PC-9 (cell line): ENCODE measurements at regions not wholly inside any gene's neighbourhood (a gene's known extent, or its start where the extent isn't known, plus 50 kb on each side); places are given as distances from the start of the nearest gene placed in this dataset.

Experiments
- BruUV-seq: library from RNA; stranded (reverse); fragments of 400-500 nt; replicated peaks from 2 replicates; lab custom pipeline; 2021; lab: Mats Ljungman, UMichigan
- CTCF ChIA-PET: fragments of 300-600 bp; sonication (Branson Sonifier 250); formaldehyde crosslinking; loops from one replicate; lab custom pipeline; 2022; ENCODE audit warnings: antibody characterized with exemption; lab: Charles Lee
- POLR2A ChIA-PET: fragments of 300-600 bp; sonication (Branson Sonifier 250); formaldehyde crosslinking; loops from one replicate; lab custom pipeline; 2022; ENCODE audit warnings: antibody characterized with exemption; ENCODE audit not compliant: unreplicated experiment; lab: Charles Lee
- DNase-seq, 2 experiments: peaks; one replicate each; pipeline versions ENCODE4 v3.0.0 to v3.0.0-alpha.2; 2015 to 2022; ENCODE audit warnings: mixed read lengths in 1 of 2
- H2AFZ ChIP-seq: fragments of 200-600 bp; sonication (generic); 2 replicates; pipeline ENCODE4 v1.8.1; 2017; ENCODE audit warnings: antibody characterized with exemption
- H3F3A ChIP-seq: fragments of 200-600 bp; sonication (generic); 2 replicates; pipeline ENCODE4 v1.8.1; 2017; ENCODE audit warnings: antibody characterized with exemption, mild to moderate bottlenecking, low read depth; ENCODE audit not compliant: insufficient read depth
- H3K27ac ChIP-seq: fragments of 200-600 bp; sonication (generic); 2 replicates; pipeline ENCODE4 v1.6.1; 2016; ENCODE audit warnings: mixed run types
- H3K27me3 ChIP-seq: fragments of 200-600 bp; sonication (generic); 2 replicates; pipeline ENCODE4 v1.6.1; 2016; ENCODE audit warnings: low read depth, mixed run types; ENCODE audit not compliant: insufficient read depth
- H3K36me3 ChIP-seq: fragments of 200-600 bp; sonication (generic); 2 replicates; pipeline ENCODE4 v1.6.1; 2016; ENCODE audit warnings: low read depth, mixed run types
- H3K4me1 ChIP-seq: fragments of 200-600 bp; sonication (generic); replicated peaks from 2 replicates; pipeline ENCODE4 v1.6.1; 2016; ENCODE audit warnings: mixed run types; ENCODE audit not compliant: insufficient read depth
- H3K4me2 ChIP-seq: fragments of 200-600 bp; sonication (generic); 2 replicates; pipeline ENCODE4 v1.6.1; 2017; ENCODE audit warnings: mixed run types
- H3K4me3 ChIP-seq: fragments of 200-600 bp; sonication (generic); 2 replicates; pipeline ENCODE4 v1.6.1; 2016; ENCODE audit warnings: mixed run types
- H3K79me2 ChIP-seq: fragments of 200-600 bp; sonication (generic); 2 replicates; pipeline ENCODE4 v1.6.1; 2017; ENCODE audit warnings: low read depth, mixed run types
- H3K9me2 ChIP-seq: fragments of 200-600 bp; sonication (generic); 2 replicates; pipeline ENCODE4 v1.8.1; 2017; ENCODE audit warnings: mild to moderate bottlenecking; ENCODE audit not compliant: insufficient read depth
- H3K9me3 ChIP-seq: fragments of 200-600 bp; sonication (generic); 2 replicates; pipeline ENCODE4 v1.8.1; 2016; ENCODE audit warnings: low read depth; ENCODE audit not compliant: insufficient read depth
- H4K20me1 ChIP-seq: fragments of 200-600 bp; sonication (generic); 2 replicates; pipeline ENCODE4 v1.8.1; 2017; ENCODE audit not compliant: insufficient read depth
- CTCF ChIP-seq: fragments of 200-600 bp; sonication (generic); conservative IDR thresholded peaks from 2 replicates; pipeline ENCODE4 v1.6.1; 2017; ENCODE audit warnings: mixed run types, antibody characterized with exemption, mild to moderate bottlenecking, moderate library complexity
- EZH2 ChIP-seq: fragments of 200-600 bp; sonication (generic); IDR thresholded peaks from 2 replicates; pipeline ENCODE4 v1.8.0; 2017; ENCODE audit warnings: antibody characterized with exemption, low read depth
- intact Hi-C: fragments of 100-400 bp; cut with micrococcal nuclease; formaldehyde crosslinking; loops from one replicate; pipeline ENCODE4 v1.10.0; 2022; ENCODE audit not compliant: unreplicated experiment

GRCh38 chr13:40498461-40498860 is 168.0 kb downstream of the FOXO1 start:
- no peaks in the 10 kb centered on the region for H3K36me3 ChIP-seq
- CTCF ChIA-PET: no interaction called here
- peaks cover 7% of the 10 kb centered on the region; the same call in 1 of the 2 replicates for H3K4me1 ChIP-seq
- POLR2A ChIA-PET: no interaction called here
- DNase-seq: no peak
- no peak overlapping the region for H2AFZ ChIP-seq
- H3K9me3 ChIP-seq: no peaks in the 10 kb centered on the region
- H3K27me3 ChIP-seq: no peaks in the 10 kb centered on the region
- no peak overlapping the region for H3K4me2 ChIP-seq
- H3K4me3 ChIP-seq: no peak overlapping the region
- TF ChIP-seq EZH2 (no peak), CTCF (no peak)
- BruUV-seq: no TSS peak
- no peaks in the 10 kb centered on the region for H3K9me2 ChIP-seq
- no peaks in the 10 kb centered on the region for H3F3A ChIP-seq
- no peaks in the 10 kb centered on the region for H4K20me1 ChIP-seq
- H3K27ac ChIP-seq: no peak overlapping the region
- intact Hi-C loops: no loop called here
- no peaks in the 10 kb centered on the region for H3K79me2 ChIP-seq

GRCh38 chr13:40502236-40502635 is 164.2 kb downstream of the FOXO1 start:
- H3K27ac ChIP-seq: no peak overlapping the region
- H3K4me1 ChIP-seq: 0 out of 2 replicates have a peak, but pooled peaks cover 4% of the 10 kb centered on the region
- no peak overlapping the region for H3K4me3 ChIP-seq
- no peaks in the 10 kb centered on the region for H3K27me3 ChIP-seq
- H3K9me2 ChIP-seq: no peaks in the 10 kb centered on the region
- H3K79me2 ChIP-seq: no peaks in the 10 kb centered on the region
- no TSS peak for BruUV-seq
- TF ChIP-seq CTCF: no peak
- no peak for TF ChIP-seq EZH2
- H3K4me2 ChIP-seq: no peak overlapping the region
- no peak for DNase-seq
- intact Hi-C loops: no loop called here
- H3K9me3 ChIP-seq: no peaks in the 10 kb centered on the region
- H3F3A ChIP-seq: no peaks in the 10 kb centered on the region
- ChIA-PET POLR2A (interaction anchor here (0.5 kb wide), 1 partner anchor 274 kb away, joined by 23 read pairs; no protein-coding TSS in a partner anchor), CTCF (no interaction called here)
- no peaks in the 10 kb centered on the region for H3K36me3 ChIP-seq
- H2AFZ ChIP-seq: no peak overlapping the region
- H4K20me1 ChIP-seq: no peaks in the 10 kb centered on the region

GRCh38 chr13:40503011-40503410 is 163.4 kb downstream of the FOXO1 start:
- no TSS peak for BruUV-seq
- Histone ChIP-seq H3K27ac (no peak overlapping the region), H3F3A (no peaks in the 10 kb centered on the region), H3K9me2 (no peaks in the 10 kb centered on the region), H3K27me3 (no peaks in the 10 kb centered on the region), H3K4me3 (no peak overlapping the region), H3K79me2 (no peaks in the 10 kb centered on the region), H2AFZ (no peak overlapping the region), H3K4me1 (0 out of 2 replicates have a peak, but pooled peaks cover 4% of the 10 kb centered on the region), H4K20me1 (no peaks in the 10 kb centered on the region), H3K9me3 (no peaks in the 10 kb centered on the region), H3K36me3 (no peaks in the 10 kb centered on the region), H3K4me2 (no peak overlapping the region)
- no peak for DNase-seq
- ChIA-PET POLR2A (no interaction called here), CTCF (no interaction called here)
- intact Hi-C loops: no loop called here
- TF ChIP-seq CTCF (no peak), EZH2 (no peak)
